ENCODE measurements at regions not wholly inside any gene's neighbourhood (a gene's known extent, or its start where the extent isn't known, plus 50 kb on each side); places are given as distances from the start of the nearest gene placed in this dataset.
"Not testable (repeated sequence)": the region's sequence is repeated elsewhere in the genome, so short reads cannot be mapped to it uniquely, and the experiment has no call there.

GRCh38 chr21:27930108-27930767, 963.4 kb upstream of the ADAMTS5 start:
- DNase-seq, result not testable (repeated sequence)

- DNase-seq, result not testable (repeated sequence)
Observed at GRCh38 chr21:27929179-27929578, 962.3 kb upstream of the ADAMTS5 start.

GRCh38 chr21:27928534-27929115, 961.7 kb upstream of the ADAMTS5 start:
- DNase-seq, result not testable (repeated sequence)

- DNase-seq, result not testable (repeated sequence)
Observed at GRCh38 chr21:27921421-27921820, 954.5 kb upstream of the ADAMTS5 start.

- DNase-seq, result not testable (repeated sequence)
Observed at GRCh38 chr21:27917966-27918365, 951.1 kb upstream of the ADAMTS5 start.

- not testable (repeated sequence) for DNase-seq
Observed at GRCh38 chr21:27916326-27916725, 949.4 kb upstream of the ADAMTS5 start.

- not testable (repeated sequence) for DNase-seq
Observed at GRCh38 chr21:27912133-27912532, 945.2 kb upstream of the ADAMTS5 start.

GRCh38 chr21:27909487-27909886, 942.6 kb upstream of the ADAMTS5 start:
- not testable (repeated sequence) for DNase-seq

GRCh38 chr21:27908816-27909215, 941.9 kb upstream of the ADAMTS5 start:
- not testable (repeated sequence) for DNase-seq

- not testable (repeated sequence) for DNase-seq
Observed at GRCh38 chr21:27902904-27903303, 936.0 kb upstream of the ADAMTS5 start.

GRCh38 chr21:27893619-27894018, 926.7 kb upstream of the ADAMTS5 start:
- DNase-seq, result not testable (repeated sequence)

GRCh38 chr21:27891495-27891894, 924.6 kb upstream of the ADAMTS5 start:
- DNase-seq, result not testable (repeated sequence)

- not testable (repeated sequence) for DNase-seq
Observed at GRCh38 chr21:27887808-27888455, 921.0 kb upstream of the ADAMTS5 start.

- DNase-seq, result no peak
Observed at GRCh38 chr21:27885296-27885711, 918.4 kb upstream of the ADAMTS5 start.

- DNase-seq, result not testable (repeated sequence)
Observed at GRCh38 chr21:27881331-27881730, 914.4 kb upstream of the ADAMTS5 start.

GRCh38 chr21:27872411-27872810, 905.5 kb upstream of the ADAMTS5 start:
- DNase-seq, result not testable (repeated sequence)

- DNase-seq, result not testable (repeated sequence)
Observed at GRCh38 chr21:27870755-27871154, 903.9 kb upstream of the ADAMTS5 start.

- not testable (repeated sequence) for DNase-seq
Observed at GRCh38 chr21:27860314-27860955, 893.5 kb upstream of the ADAMTS5 start.

GRCh38 chr21:27858053-27858825, 891.4 kb upstream of the ADAMTS5 start:
- not testable (repeated sequence) for DNase-seq

GRCh38 chr21:27856988-27857387, 890.1 kb upstream of the ADAMTS5 start:
- DNase-seq, result not testable (repeated sequence)

- DNase-seq, result no peak
Observed at GRCh38 chr21:27841084-27841672, 874.3 kb upstream of the ADAMTS5 start.

- no peak for DNase-seq
Observed at GRCh38 chr21:27840262-27840661, 873.4 kb upstream of the ADAMTS5 start.

All from T-helper 1 cell (primary cell).